Ramos (cell line): ENCODE measurements at regions not wholly inside any gene's neighbourhood (a gene's known extent, or its start where the extent isn't known, plus 50 kb on each side); places are given as distances from the start of the nearest gene placed in this dataset.
"Not testable (repeated sequence)": the region's sequence is repeated elsewhere in the genome, so short reads cannot be mapped to it uniquely, and the experiment has no call there.

Source experiments
- in situ Hi-C: fragments of 300-500 bp; cut with MboI; formaldehyde crosslinking; loops from one replicate; pipeline ENCODE4 v1.14.3; 2022; ENCODE audit warnings: low sequenced_read_pairs; ENCODE audit not compliant: unreplicated experiment

GRCh38 chr20:19024296-19025035 lies 188.0 kb upstream of the SLC24A3 start:
- in situ Hi-C loops, result loop anchor here (25.0 kb wide), 1 partner anchor 387 kb away; no protein-coding TSS in a partner anchor

DNA sequence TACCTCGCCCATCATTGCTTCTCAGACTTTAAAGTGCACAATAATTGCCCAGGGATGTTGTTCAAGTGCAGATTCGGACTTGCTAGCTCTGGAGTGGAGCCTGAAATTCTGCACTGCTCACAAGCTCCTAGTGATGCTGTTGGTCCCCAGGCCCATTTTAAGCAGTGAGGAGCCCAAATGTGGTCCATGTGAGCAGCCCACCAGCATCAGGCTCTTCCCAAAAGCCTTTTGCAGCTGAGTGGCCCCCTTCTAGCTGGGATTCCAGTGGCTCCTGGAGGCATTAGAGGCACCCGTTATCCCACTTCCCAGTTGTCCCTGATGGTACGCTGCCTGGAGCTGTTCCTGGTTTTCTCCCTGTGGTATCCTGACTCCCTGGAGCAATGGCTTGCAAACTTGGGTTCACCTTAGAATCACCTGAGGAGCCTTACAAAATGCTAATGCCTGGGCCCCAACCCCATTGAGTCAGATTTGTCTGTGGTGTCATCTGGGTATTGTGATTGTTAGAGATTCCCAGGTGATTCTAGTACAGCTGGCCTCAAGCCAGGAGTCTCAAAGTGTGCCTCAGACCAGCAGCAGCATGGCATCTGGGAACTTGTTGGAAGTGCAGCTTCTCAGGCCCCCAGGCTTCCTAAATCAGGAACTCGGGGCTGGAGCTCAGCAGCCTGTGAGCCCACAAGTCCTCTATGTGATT lies 186.9 kb upstream of the SLC24A3 start:
- in situ Hi-C loops, result loop anchor here (25.0 kb wide), 1 partner anchor 388 kb away; no protein-coding TSS in a partner anchor

DNA sequence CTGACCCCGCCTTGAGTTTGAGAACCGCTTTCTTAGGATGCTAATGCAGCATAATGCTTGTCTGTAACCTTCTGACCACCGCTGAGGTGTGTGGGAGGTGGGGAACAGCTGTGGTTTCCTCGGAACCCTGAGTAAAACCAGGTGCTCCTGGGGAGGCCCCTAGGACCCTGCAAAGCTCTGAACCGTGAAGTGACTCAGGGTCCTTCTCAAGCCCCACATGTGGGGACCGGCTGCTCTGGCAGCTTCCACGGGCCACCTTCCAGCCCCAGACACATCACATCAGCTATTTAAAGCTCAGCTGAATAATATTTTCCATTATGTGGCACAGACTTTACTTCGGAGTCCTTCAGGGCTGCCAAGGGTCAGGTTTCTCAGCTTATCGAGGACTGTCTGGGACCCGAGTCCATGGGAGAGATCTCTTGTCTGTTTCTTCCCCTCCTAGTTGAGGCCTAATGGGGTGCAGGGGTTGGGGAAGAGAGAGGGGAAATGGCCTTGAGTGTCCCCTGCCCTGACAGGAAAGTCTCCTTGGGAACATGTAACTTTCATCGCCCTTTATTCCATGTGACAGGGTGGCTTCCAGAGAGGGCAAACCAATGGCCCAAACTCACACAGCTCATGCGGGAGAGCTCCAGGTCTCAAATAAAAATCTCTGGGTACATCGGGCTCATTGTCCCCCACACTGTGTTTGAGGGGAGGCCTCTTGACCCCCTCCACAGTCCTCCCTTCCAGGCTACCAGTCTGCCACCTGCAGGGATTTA lies 186.1 kb upstream of the SLC24A3 start:
- in situ Hi-C loops, result loop anchor here (25.0 kb wide), 1 partner anchor 389 kb away; no protein-coding TSS in a partner anchor

- in situ Hi-C loops, result loop anchor here (25.0 kb wide), 1 partner anchor 390 kb away; no protein-coding TSS in a partner anchor
Observed at GRCh38 chr20:19026901-19027644, 185.4 kb upstream of the SLC24A3 start.

DNA sequence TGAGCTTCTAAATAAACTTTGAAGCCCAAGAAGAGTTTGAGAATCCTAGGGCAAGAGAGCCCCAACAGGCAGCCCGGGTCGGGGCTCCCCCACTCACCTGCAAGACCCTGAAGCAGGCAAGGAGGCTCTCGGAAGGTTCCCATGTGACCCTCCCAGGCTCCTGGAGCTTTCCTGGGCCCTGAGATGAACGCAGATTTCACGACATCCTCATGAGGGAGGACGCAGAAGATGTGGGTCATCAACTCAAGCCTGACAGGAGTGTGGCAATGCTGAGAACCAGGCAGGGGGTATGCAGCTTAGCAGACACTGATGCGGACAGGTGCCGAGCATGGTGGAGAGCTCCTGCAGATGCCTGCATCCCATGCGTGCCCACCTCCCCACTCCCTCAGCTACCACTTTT lies 184.5 kb upstream of the SLC24A3 start:
- in situ Hi-C loops, result loop anchor here (25.0 kb wide), 1 partner anchor 391 kb away; no protein-coding TSS in a partner anchor

GRCh38 chr20:19041787-19042186 lies 170.7 kb upstream of the SLC24A3 start:
- in situ Hi-C loops, result loop anchor here (25.0 kb wide), 1 partner anchor 404 kb away; no protein-coding TSS in a partner anchor

GRCh38 chr20:19045371-19045770 lies 167.1 kb upstream of the SLC24A3 start:
- in situ Hi-C loops, result loop anchor here (25.0 kb wide), 1 partner anchor 408 kb away; no protein-coding TSS in a partner anchor

DNA sequence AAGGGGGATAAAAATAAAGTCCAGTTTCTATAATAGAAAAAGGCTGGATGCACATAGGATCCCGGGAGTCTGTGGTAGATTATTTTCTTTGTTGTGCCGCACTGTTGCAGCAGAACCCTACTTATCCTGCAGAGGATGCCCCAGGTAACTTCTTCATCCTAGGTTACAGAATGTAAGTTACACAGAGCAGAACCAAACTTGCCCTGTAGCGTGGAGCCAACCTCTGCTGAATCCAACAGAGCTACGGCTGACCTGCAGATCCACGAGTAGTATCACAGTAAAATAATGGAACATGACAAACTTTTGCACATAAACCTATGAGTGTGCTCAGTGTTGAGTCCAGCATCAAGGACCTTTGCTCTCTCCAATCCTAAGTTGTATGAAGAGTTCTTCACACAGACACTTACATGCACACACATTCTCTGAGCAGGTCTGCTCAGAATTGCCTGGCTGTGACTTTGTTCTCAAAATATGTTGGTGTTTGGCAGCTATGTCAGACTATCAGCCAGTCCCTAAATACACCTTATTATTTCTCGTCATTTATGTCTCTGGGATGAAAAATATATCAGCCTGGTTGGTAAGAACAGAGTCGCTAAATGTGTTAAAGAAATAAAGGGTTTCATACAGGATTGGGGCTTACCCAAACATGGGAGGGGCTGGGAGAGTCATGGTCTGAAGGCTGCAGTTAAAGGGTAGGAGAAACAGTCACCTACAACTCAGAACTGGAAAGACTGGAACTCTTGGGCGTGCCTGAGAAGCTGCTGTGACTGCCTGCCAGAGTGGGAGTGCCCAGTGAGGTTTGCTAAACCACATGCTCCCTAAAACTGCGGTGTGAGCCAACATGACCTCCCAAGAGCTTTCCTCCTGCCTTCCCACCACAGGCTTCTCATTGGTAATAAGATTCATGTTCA lies 165.1 kb upstream of the SLC24A3 start:
- in situ Hi-C loops, result loop anchor here (25.0 kb wide), 1 partner anchor 410 kb away; no protein-coding TSS in a partner anchor

DNA sequence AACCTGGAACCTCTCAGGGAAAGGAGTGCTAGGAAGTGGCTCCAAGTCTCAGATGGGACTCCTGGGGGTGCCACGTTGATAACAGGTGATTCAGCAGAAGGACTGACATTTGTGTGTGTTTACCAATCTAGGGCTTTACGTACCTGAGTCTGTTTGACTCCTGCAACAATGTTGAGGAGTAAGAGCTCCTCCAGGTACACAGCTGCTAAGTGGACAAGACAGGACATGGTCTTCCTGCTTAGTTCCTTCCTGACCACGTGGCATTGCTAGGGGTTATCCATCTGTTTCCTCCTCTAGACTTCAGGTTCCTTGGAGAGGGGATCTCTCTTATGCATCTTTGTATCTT lies 164.5 kb upstream of the SLC24A3 start:
- in situ Hi-C loops, result loop anchor here (25.0 kb wide), 1 partner anchor 411 kb away; no protein-coding TSS in a partner anchor

DNA sequence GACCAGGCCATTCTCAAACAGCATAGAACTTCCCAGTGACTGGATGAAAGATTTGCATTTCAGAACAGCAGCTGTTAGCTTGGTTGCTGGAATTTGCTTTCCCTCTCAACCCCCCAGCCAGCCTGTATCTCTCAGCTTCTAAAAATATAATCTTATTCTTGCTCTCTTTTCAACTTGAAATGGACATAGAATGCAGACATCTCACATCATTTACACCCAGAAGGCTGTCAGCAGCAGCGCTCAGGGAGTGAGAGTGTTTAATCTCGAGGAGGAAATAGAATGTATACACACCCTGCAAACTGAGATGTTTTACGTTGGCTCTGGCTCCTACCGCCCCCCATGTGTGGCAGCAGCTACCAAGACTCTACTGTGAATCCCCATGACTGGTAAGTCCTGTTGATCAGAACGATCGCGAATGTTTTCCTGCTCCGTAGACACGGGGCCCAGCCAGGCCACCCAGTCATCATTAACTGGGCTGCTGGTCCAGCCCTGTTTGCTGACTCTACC lies 163.4 kb upstream of the SLC24A3 start:
- in situ Hi-C loops, result loop anchor here (25.0 kb wide), 1 partner anchor 412 kb away; no protein-coding TSS in a partner anchor

- in situ Hi-C loops, result loop anchor here (25.0 kb wide), 1 partner anchor 412 kb away; no protein-coding TSS in a partner anchor
Observed at GRCh38 chr20:19049514-19049913, 162.9 kb upstream of the SLC24A3 start.

GRCh38 chr20:19056909-19057308 lies 155.5 kb upstream of the SLC24A3 start:
- in situ Hi-C loops, result no loop called here

DNA sequence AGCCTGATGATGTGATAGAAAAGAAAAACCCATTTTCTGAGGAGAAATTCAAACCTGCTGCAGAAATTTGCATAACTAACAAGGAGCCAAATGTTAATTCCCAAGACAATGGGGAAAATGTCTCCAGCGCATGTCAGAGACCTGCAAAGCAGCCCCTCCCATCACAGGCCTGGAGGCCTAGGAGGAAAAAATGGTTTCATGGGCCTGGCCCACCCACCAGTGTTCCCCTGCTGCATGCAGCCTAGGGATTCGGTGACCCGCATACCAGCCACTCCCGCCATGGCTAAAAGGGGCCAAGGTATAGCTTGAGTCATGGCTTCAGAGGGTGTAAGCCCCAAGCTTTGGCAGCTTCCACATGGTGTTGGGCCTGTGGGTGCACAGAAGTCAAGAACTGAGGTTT lies 147.7 kb upstream of the SLC24A3 start:
- in situ Hi-C loops, result not testable (repeated sequence)

- in situ Hi-C loops, result no loop called here
Observed at GRCh38 chr20:19067986-19068385, 144.5 kb upstream of the SLC24A3 start.

- in situ Hi-C loops, result no loop called here
Observed at GRCh38 chr20:19070026-19070425, 142.4 kb upstream of the SLC24A3 start.

DNA sequence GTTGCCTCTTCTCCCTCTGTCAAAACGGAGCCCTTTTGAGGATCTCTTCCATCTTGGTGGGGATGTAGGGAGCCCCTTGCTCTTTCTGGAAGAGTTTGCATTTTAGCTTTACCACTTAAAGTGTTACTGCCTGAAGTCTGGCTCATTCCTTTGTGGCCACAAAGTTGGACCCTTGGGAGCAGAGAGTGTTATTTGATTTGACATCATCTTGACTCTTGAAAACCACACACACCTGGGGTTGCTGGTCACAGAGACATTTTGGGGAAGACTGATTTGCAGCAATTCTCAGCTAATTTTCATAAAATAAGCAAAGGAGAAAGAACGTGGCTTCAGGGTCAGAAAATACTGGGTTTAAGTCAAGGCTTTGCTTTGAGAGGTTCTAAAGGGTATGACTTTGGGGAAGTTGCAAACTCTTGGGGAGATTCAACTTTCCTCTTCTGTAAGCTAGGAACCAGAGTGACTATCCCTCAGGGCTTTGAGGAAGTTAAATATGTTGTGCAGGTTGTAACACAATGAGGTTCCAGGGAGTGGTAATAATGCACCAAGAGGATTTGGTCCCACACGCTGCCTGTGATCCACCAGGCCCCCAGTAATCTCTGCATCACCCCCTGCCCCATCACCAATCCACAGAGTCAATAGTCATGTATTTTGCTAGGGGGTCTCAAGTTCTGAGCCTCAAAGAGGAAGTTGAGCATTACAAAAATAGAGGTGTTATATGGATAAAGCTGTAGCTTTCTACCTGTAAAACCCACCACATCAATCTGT lies 141.6 kb upstream of the SLC24A3 start:
- in situ Hi-C loops, result no loop called here

- in situ Hi-C loops, result no loop called here
Observed at GRCh38 chr20:19071446-19071725, 141.1 kb upstream of the SLC24A3 start.

- in situ Hi-C loops, result no loop called here
Observed at GRCh38 chr20:19071902-19072498, 140.4 kb upstream of the SLC24A3 start.
